Endothelial cell (in vitro differentiated cells): ENCODE measurements at regions not wholly inside any gene's neighbourhood (a gene's known extent, or its start where the extent isn't known, plus 50 kb on each side); places are given as distances from the start of the nearest gene placed in this dataset.

ENCODE experiments used
- DNase-seq: peaks from one replicate; pipeline ENCODE4 v3.0.0; 2021; ENCODE audit warnings: low spot score
- H3K27ac Mint-ChIP-seq: one replicate; pipeline ENCODE4 v1.8.0; 2021; ENCODE audit warnings: mixed read lengths, inconsistent platforms; ENCODE audit not compliant: unreplicated experiment
- H3K27me3 Mint-ChIP-seq: one replicate; pipeline ENCODE4 v1.8.0; 2021; ENCODE audit warnings: mild to moderate bottlenecking, moderate library complexity, mixed read lengths, inconsistent platforms; ENCODE audit not compliant: unreplicated experiment
- H3K36me3 Mint-ChIP-seq: one replicate; pipeline ENCODE4 v1.8.0; 2021; ENCODE audit warnings: mild to moderate bottlenecking, low read depth, mixed read lengths, inconsistent platforms; ENCODE audit not compliant: unreplicated experiment
- H3K4me1 Mint-ChIP-seq: one replicate; pipeline ENCODE4 v1.8.0; 2021; ENCODE audit warnings: mild to moderate bottlenecking, mixed read lengths, inconsistent platforms; ENCODE audit not compliant: unreplicated experiment
- H3K4me3 Mint-ChIP-seq: one replicate; pipeline ENCODE4 v1.8.0; 2021; ENCODE audit warnings: mild to moderate bottlenecking, mixed read lengths, inconsistent platforms; ENCODE audit not compliant: unreplicated experiment
- H3K9me3 Mint-ChIP-seq: one replicate; pipeline ENCODE4 v1.8.0; 2021; ENCODE audit warnings: mixed read lengths, inconsistent platforms; ENCODE audit not compliant: unreplicated experiment
- CTCF ChIP-seq: fragments of 200-600 bp; sonication (generic); IDR thresholded peaks from one replicate; pipeline ENCODE4 v1.5.0; 2021; ENCODE audit warnings: antibody characterized with exemption; ENCODE audit not compliant: unreplicated experiment

DNA sequence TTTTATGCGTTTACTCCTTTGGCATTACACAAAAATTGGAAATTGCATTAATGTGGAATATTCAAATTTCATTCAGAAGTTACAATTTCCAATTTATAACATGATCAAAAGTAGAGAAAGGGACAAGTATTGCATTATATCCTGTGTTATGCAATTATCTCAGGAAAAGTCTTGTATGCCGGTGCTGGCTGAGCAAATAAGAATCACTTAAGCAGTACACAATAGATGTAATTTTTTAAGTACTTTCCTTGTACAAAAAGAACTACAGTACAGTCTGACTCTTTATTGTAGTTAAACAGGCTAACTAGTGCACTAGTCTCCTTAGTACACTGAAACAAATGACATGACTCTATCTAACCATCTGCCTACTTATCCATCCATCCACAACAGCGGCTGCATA lies 493.2 kb upstream of the KCNMB2 start:
- no peak overlapping the region for H3K27ac Mint-ChIP-seq
- no peaks in the 10 kb centered on the region for H3K27me3 Mint-ChIP-seq
- H3K9me3 Mint-ChIP-seq, result no peaks in the 10 kb centered on the region
- DNase-seq, result no peak
- H3K36me3 Mint-ChIP-seq, result no peaks in the 10 kb centered on the region
- H3K4me1 Mint-ChIP-seq, result no peaks in the 10 kb centered on the region
- no peak for TF ChIP-seq CTCF
- H3K4me3 Mint-ChIP-seq, result no peak overlapping the region

GRCh38 chr3:178044320-178044719 lies 491.9 kb upstream of the KCNMB2 start:
- Mint-ChIP-seq H3K27me3 (no peaks in the 10 kb centered on the region), H3K36me3 (no peaks in the 10 kb centered on the region), H3K4me1 (no peaks in the 10 kb centered on the region), H3K9me3 (no peaks in the 10 kb centered on the region), H3K4me3 (no peak overlapping the region), H3K27ac (no peak overlapping the region)
- DNase-seq, result no peak
- no peak for TF ChIP-seq CTCF

- Mint-ChIP-seq H3K4me3 (no peak overlapping the region), H3K27ac (no peak overlapping the region), H3K4me1 (no peaks in the 10 kb centered on the region), H3K27me3 (no peaks in the 10 kb centered on the region), H3K36me3 (no peaks in the 10 kb centered on the region), H3K9me3 (no peaks in the 10 kb centered on the region)
- no peak for DNase-seq
- no peak for TF ChIP-seq CTCF
Observed at GRCh38 chr3:178047496-178047895, 488.7 kb upstream of the KCNMB2 start.

DNA sequence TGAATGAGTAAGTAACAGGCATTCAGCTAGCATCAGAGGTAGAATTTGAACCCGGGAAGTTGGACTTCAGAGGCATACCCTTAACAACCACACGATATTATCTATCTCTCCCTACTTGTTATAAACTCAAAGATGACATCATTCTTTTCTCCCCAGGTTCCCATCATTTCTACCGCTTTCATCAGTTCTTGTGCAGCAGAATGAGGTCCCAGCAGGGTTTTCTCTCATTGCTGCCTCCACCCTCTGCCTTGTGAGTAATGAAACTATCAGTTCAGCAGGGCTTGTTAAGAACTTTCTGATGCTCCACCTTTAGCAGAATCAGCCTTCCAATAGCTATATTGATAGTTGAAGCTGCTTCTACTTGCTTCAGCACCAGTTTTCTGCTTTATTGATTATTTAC lies 487.5 kb upstream of the KCNMB2 start:
- DNase-seq, result no peak
- H3K27ac Mint-ChIP-seq, result no peak overlapping the region
- H3K4me1 Mint-ChIP-seq, result no peaks in the 10 kb centered on the region
- no peaks in the 10 kb centered on the region for H3K27me3 Mint-ChIP-seq
- TF ChIP-seq CTCF, result no peak
- no peaks in the 10 kb centered on the region for H3K36me3 Mint-ChIP-seq
- H3K9me3 Mint-ChIP-seq, result no peaks in the 10 kb centered on the region
- H3K4me3 Mint-ChIP-seq, result no peak overlapping the region

- H3K4me3 Mint-ChIP-seq, result no peak overlapping the region
- no peak for TF ChIP-seq CTCF
- no peaks in the 10 kb centered on the region for H3K9me3 Mint-ChIP-seq
- H3K27ac Mint-ChIP-seq, result no peak overlapping the region
- DNase-seq, result no peak
- H3K27me3 Mint-ChIP-seq, result peaks cover 2% of the 10 kb centered on the region
- no peaks in the 10 kb centered on the region for H3K36me3 Mint-ChIP-seq
- no peaks in the 10 kb centered on the region for H3K4me1 Mint-ChIP-seq
Observed at GRCh38 chr3:178054471-178054870, 481.8 kb upstream of the KCNMB2 start.
